PC-3 (cell line): ENCODE measurements at regions not wholly inside any gene's neighbourhood (a gene's known extent, or its start where the extent isn't known, plus 50 kb on each side); places are given as distances from the start of the nearest gene placed in this dataset.

Source experiments
- CTCF ChIP-seq: fragments of 300-600 bp; sonication (generic); conservative IDR thresholded peaks from 2 replicates; pipeline ENCODE4 v1.5.1; 2017; ENCODE audit warnings: antibody characterized with exemption, low read depth, mild to moderate bottlenecking, low read length
- EZH2 ChIP-seq: fragments of 300-600 bp; sonication (generic); IDR thresholded peaks from one replicate; pipeline ENCODE4 v1.6.1; 2017; ENCODE audit warnings: antibody characterized with exemption, mild to moderate bottlenecking, low read length; ENCODE audit not compliant: unreplicated experiment

- TF ChIP-seq CTCF: no peak
- TF ChIP-seq EZH2: no peak
Observed at GRCh38 chr14:87229131-87229530, 763.9 kb downstream of the GALC start.
